Lower lobe of right lung (tissue), 2 donors: ENCODE measurements at regions not wholly inside any gene's neighbourhood (a gene's known extent, or its start where the extent isn't known, plus 50 kb on each side); places are given as distances from the start of the nearest gene placed in this dataset.
A peak's percentile ranks its signal among the peaks of the same experiment; 100 is the strongest.

Experiments
- ATAC-seq, 2 donors: fragments of 200-7000 bp; cut with Tn5 transposase; one replicate each; pipeline ENCODE4 v1.9.1; 2020 to 2022; ENCODE audit warnings: mild to moderate bottlenecking in 2 of 2, moderate library complexity in 2 of 2
- DNase-seq: peaks from one replicate; pipeline ENCODE4 v3.0.0-alpha.2; 2020
- H3K27ac ChIP-seq: fragments of 200-600 bp; one replicate; pipeline ENCODE4 v1.8.0; 2022
- H3K27me3 ChIP-seq: fragments of 200-600 bp; one replicate; pipeline ENCODE4 v1.8.0; 2022; ENCODE audit warnings: low read depth
- H3K36me3 ChIP-seq: fragments of 200-600 bp; one replicate; pipeline ENCODE4 v1.8.0; 2022; ENCODE audit warnings: mild to moderate bottlenecking
- H3K4me1 ChIP-seq: fragments of 200-600 bp; one replicate; pipeline ENCODE4 v1.8.0; 2022
- H3K4me3 ChIP-seq: fragments of 200-600 bp; one replicate; pipeline ENCODE4 v1.8.0; 2022; ENCODE audit warnings: mild to moderate bottlenecking
- H3K9me3 ChIP-seq: fragments of 200-600 bp; one replicate; pipeline ENCODE4 v1.8.0; 2022
- intact Hi-C: fragments of 100-400 bp; cut with DNase I; formaldehyde crosslinking; loops from one replicate; pipeline ENCODE4 v1.11.0; 2022
- TF ChIP-seq, protein P1 (sequence below): fragments of 200-600 bp; IDR thresholded peaks from one replicate; pipeline ENCODE4 v1.8.0; 2022; ENCODE audit warnings: antibody characterized with exemption, mild to moderate bottlenecking
- donor health status: DM: no; HTN: yes; CAD: no; lungs with severe emphysema.

DNA sequence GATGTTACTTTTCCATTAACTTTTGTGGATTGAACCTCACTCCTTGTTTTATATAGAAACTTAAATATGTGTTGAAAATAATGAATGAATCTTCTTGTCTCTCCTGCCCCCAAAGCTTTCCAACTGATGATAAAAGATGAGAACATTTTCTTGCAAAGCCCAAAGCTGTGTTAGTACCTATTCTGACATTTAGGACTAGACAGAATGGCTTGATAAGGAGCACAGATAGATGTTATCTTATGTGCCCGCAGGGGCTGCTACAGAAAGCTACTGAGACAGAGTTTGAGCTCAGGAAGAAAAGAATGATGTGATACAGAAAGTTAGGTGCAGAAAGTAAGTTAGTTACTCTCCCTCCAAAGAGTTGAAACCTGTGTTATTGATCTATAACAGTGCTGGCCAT is 109.4 kb upstream of the ATP11B start:
- Histone ChIP-seq H3K4me1 (peaks cover 15% of the 10 kb centered on the region), H3K27ac (no peak overlapping the region), H3K36me3 (no peaks in the 10 kb centered on the region), H3K4me3 (no peak overlapping the region), H3K9me3 (no peaks in the 10 kb centered on the region), H3K27me3 (peaks cover 33% of the 10 kb centered on the region)
- TF ChIP-seq, protein P1, sequence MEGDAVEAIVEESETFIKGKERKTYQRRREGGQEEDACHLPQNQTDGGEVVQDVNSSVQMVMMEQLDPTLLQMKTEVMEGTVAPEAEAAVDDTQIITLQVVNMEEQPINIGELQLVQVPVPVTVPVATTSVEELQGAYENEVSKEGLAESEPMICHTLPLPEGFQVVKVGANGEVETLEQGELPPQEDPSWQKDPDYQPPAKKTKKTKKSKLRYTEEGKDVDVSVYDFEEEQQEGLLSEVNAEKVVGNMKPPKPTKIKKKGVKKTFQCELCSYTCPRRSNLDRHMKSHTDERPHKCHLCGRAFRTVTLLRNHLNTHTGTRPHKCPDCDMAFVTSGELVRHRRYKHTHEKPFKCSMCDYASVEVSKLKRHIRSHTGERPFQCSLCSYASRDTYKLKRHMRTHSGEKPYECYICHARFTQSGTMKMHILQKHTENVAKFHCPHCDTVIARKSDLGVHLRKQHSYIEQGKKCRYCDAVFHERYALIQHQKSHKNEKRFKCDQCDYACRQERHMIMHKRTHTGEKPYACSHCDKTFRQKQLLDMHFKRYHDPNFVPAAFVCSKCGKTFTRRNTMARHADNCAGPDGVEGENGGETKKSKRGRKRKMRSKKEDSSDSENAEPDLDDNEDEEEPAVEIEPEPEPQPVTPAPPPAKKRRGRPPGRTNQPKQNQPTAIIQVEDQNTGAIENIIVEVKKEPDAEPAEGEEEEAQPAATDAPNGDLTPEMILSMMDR: peak; percentile 6
- DNase-seq (no peak), ATAC-seq (no peak)
- intact Hi-C loops: no loop called here

- H3K27me3 ChIP-seq: peaks cover 33% of the 10 kb centered on the region
Measured at GRCh38 chr3:182686033-182686886, 107.0 kb upstream of the ATP11B start.

DNA sequence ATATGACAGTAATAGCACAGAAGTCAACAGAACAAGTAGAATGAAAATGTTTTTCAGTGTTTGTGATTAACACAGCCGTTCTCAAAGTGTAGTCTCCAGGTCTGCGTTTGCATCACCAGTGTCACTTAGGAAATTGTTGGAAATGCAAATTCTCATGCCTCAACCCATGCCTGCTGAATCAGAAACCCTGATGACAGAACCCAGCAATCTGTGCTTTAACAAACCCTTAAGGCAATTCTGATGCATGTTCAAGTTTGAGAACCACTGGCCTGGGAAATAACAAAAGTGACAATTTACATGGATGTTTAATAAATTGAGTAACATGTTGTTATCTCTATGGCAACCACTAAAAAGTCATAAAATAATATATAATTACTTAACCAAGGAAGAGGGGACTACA is 103.1 kb upstream of the ATP11B start:
- TF ChIP-seq, protein P1: no peak
- intact Hi-C loops: no loop called here
- Histone ChIP-seq H3K4me1 (no peaks in the 10 kb centered on the region), H3K4me3 (no peak overlapping the region), H3K27me3 (peaks cover 20% of the 10 kb centered on the region), H3K27ac (no peak overlapping the region), H3K9me3 (no peaks in the 10 kb centered on the region), H3K36me3 (no peaks in the 10 kb centered on the region)
- DNase-seq: no peak
- no peak for ATAC-seq

More at GRCh38 chr3:182686033-182686886, 107.0 kb upstream of the ATP11B start:
- no peak overlapping the region for H3K27ac ChIP-seq
- intact Hi-C loops: no loop called here
- no peak overlapping the region for H3K4me3 ChIP-seq
- H3K9me3 ChIP-seq: no peaks in the 10 kb centered on the region
- DNase-seq (no peak), ATAC-seq (no peak)
- H3K4me1 ChIP-seq: peaks cover 15% of the 10 kb centered on the region
- TF ChIP-seq, protein P1: no peak
- no peaks in the 10 kb centered on the region for H3K36me3 ChIP-seq

DNA sequence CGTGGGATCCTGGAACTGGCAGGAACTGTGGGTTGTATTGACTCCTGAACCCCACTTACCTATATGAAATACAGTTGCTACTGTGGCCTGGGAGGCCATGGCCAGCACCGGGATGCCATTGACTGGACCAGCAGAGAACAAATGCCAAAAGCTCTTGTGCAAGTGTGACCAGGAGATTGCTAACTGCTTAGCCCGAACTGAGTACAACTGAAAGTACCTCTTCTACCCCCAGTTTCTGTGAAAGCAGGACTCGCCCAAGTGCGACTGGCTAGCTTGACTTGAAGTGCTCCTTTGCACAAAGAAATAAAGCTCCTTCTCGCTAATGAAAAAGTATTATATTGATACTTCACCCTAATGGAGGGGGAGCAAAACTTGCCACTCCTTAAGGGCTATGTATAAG is 101.3 kb upstream of the ATP11B start:
- Histone ChIP-seq H3K4me3 (no peak overlapping the region), H3K27me3 (peaks cover 4% of the 10 kb centered on the region), H3K4me1 (no peaks in the 10 kb centered on the region), H3K9me3 (no peaks in the 10 kb centered on the region), H3K36me3 (no peaks in the 10 kb centered on the region), H3K27ac (no peak overlapping the region)
- TF ChIP-seq, protein P1: no peak
- DNase-seq (no peak), ATAC-seq (peak; percentile 13 to 16)
- intact Hi-C loops: no loop called here

- Histone ChIP-seq H3K4me3 (no peak overlapping the region), H3K36me3 (no peaks in the 10 kb centered on the region), H3K27ac (no peak overlapping the region), H3K9me3 (no peaks in the 10 kb centered on the region), H3K4me1 (no peaks in the 10 kb centered on the region), H3K27me3 (peaks cover 4% of the 10 kb centered on the region)
- ATAC-seq (peak; percentile 71 to 75), DNase-seq (no peak)
- TF ChIP-seq, protein P1: no peak
- intact Hi-C loops: no loop called here
Measured at GRCh38 chr3:182692695-182693094, 100.6 kb upstream of the ATP11B start.
